NK-92 treated with Interleukin-12 subunit alpha and Interleukin-12 subunit beta, amount 100 ng/mL, for 24 hours (cell line): ENCODE measurements at regions not wholly inside any gene's neighbourhood (a gene's known extent, or its start where the extent isn't known, plus 50 kb on each side); places are given as distances from the start of the nearest gene placed in this dataset.

Source experiments
- DNase-seq: peaks from one replicate; lab custom pipeline; 2025; lab: John Stamatoyannopoulos, UW

DNA sequence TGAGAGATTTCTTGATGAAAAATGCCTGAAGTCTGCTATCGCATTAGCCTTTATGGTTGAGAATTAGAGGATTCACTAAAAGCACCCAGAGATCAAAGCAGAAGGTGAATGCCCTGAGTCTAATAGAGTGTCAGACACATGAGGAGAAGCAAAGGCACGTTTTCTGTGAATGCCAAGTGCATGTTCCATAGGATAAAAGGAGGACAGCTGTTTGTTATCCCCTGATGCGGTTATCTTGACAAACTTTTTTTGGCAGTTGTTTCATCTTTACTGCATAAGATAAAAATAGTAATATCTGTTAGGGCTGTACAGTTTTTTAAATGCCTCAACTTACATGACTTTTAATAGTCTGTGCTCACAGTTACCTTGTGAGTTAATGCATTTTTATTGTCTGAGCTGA is 65.3 kb upstream of the CD96 start:
- DNase-seq = no peak

DNA sequence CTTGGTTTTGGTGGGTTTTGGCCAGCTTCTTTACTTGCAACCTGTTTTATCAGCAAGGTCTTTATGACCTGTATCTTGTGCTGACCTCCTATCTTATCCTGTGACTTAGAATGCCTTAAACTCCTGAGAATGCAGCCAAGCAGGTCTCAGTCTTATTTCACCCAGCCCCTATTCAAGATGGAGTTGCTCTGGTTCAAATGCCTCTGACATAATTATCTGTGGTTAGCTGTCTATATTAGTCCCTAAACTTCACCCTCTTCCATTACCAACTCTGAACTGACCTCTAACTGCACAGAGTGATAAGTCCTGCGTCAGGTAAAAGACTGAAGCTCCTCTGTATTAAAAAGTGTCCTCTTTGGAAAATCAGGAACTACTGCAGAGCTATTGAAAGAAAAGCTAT is 61.9 kb upstream of the CD96 start:
- DNase-seq = no peak

DNA sequence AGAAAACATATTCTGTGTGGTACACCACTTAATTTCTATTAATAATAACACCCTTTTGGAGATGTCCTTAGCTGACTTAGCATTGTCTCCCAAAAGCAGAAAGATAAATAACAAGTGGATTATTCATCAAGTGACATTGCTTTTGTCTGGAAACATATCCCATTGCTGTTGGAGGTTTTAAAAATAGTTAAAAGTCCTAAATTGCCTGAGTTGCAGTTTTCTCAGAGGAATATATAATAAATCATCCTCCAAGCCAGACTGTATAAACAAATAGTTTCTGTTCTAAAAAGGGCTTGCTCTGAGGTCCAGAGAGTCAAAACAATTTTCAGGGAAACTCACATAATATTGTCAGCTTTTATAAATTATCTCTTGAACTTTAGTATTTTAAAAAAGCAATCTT is 60.4 kb upstream of the CD96 start:
- DNase-seq = no peak

DNA sequence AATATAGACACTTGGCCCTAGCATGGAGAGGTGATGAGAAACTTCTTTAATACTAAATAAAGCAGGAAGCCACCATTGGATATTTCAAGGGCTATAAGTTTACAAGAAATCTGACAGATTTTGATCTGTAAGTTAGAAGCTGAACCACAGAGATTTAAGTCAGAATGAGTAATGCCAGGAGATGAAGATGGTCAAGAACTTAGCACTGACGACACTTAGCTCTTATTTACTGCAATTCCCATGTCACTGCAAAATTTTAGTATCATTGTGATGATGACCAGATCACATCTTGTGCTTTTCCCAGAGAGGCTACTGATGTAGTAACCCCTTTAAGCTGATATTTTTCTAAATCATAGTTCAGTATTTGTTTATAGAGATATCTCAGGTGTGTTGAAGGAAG is 59.4 kb upstream of the CD96 start:
- no peak for DNase-seq

DNA sequence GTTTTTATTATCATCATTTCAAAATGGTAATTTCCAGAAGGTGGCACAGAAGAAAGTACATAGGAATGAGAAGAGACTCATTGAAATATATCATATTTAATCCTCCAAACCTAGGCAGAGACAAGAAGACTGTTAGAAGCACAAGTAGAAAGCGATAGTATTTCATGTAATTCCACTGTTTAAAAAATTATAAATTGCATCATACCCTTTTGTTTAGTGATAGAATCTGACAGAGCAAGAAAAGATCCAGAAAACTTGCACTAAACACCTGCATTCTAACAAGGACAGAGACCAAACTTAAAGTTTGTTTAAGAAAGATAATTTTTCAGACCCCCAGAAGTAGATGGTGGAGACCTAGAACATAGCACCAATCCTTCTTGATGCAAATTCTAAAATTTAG is 56.9 kb upstream of the CD96 start:
- DNase-seq = no peak
